CD14-positive monocyte (primary cell): ENCODE measurements at regions not wholly inside any gene's neighbourhood (a gene's known extent, or its start where the extent isn't known, plus 50 kb on each side); places are given as distances from the start of the nearest gene placed in this dataset.

ENCODE experiments used
- DNase-seq, 3 donors: peaks; one replicate each; pipeline ENCODE4 v3.0.0-alpha.2; 2011 to 2022
- H2AFZ ChIP-seq: 2 replicates; pipeline ENCODE4 v1.6.0; 2012; ENCODE audit warnings: mild to moderate bottlenecking, low read depth, low read length, inconsistent platforms; ENCODE audit not compliant: insufficient read depth, poor library complexity, severe bottlenecking
- H3K27ac ChIP-seq, 2 donors: 1 replicate in 1 of 2; 2 replicates in 1 of 2; pipeline ENCODE4 v1.5.1; 2012 to 2013; ENCODE audit warnings: low read length in 2 of 2, control low read depth in 1 of 2, inconsistent platforms in 1 of 2, low read depth in 1 of 2, mild to moderate bottlenecking in 1 of 2
- H3K27me3 ChIP-seq, 2 donors: one replicate each; pipeline versions ENCODE4 v1.6.0 to v1.6.1; 2011 to 2013; ENCODE audit warnings: low read length in 2 of 2; ENCODE audit not compliant: control insufficient read depth in 2 of 2, insufficient read depth in 2 of 2
- H3K36me3 ChIP-seq, 2 donors: replicated peaks in 1 of 2; 1 replicate in 1 of 2; 2 replicates in 1 of 2; pipeline versions ENCODE4 v1.5.1 to v1.6.1; 2012 to 2013; ENCODE audit warnings: low read length in 2 of 2, control low read depth in 1 of 2, inconsistent platforms in 1 of 2, mild to moderate bottlenecking in 1 of 2; ENCODE audit not compliant: insufficient read depth in 2 of 2, control insufficient read depth in 1 of 2
- H3K4me1 ChIP-seq, 2 donors: 1 replicate in 1 of 2; 2 replicates in 1 of 2; pipeline versions ENCODE4 v1.5.1 to v1.6.1; 2012 to 2013; ENCODE audit warnings: low read length in 2 of 2, control low read depth in 1 of 2, inconsistent platforms in 1 of 2, mild to moderate bottlenecking in 1 of 2, moderate library complexity in 1 of 2; ENCODE audit not compliant: insufficient read depth in 2 of 2, control insufficient read depth in 1 of 2
- H3K4me2 ChIP-seq: replicated peaks from 2 replicates; pipeline ENCODE3; 2012; ENCODE audit warnings: low read length, moderate library complexity, mild to moderate bottlenecking; ENCODE audit not compliant: poor library complexity, severe bottlenecking; ENCODE audit errors: extremely low read depth
- H3K4me3 ChIP-seq, 3 experiments: fragments of 200-600 bp in 1 of 3; sonication (generic) in 1 of 3; replicated peaks in 1 of 3; 1 replicate in 2 of 3; 2 replicates in 1 of 3; pipeline ENCODE4 v1.5.1; 2011 to 2013; ENCODE audit warnings: low read length in 3 of 3, mild to moderate bottlenecking in 3 of 3, control low read depth in 2 of 3, low read depth in 2 of 3, inconsistent platforms in 1 of 3, moderate library complexity in 1 of 3
- H3K79me2 ChIP-seq: 2 replicates; pipeline ENCODE4 v1.6.0; 2012; ENCODE audit warnings: mild to moderate bottlenecking, control low read depth, inconsistent platforms, low read length, moderate library complexity; ENCODE audit not compliant: insufficient read depth
- H3K9ac ChIP-seq: 2 replicates; pipeline ENCODE4 v1.6.0; 2017; ENCODE audit warnings: low read length, mild to moderate bottlenecking; ENCODE audit not compliant: insufficient read depth, poor library complexity, severe bottlenecking
- H3K9me3 ChIP-seq, 2 donors: replicated peaks in 1 of 2; 1 replicate in 1 of 2; 2 replicates in 1 of 2; pipeline versions ENCODE4 v1.5.1 to v1.6.1; 2012 to 2013; ENCODE audit warnings: low read length in 2 of 2, control low read depth in 1 of 2; ENCODE audit not compliant: control insufficient read depth in 1 of 2, insufficient read depth in 1 of 2
- H4K20me1 ChIP-seq: 2 replicates; pipeline ENCODE4 v1.6.0; 2012; ENCODE audit warnings: mild to moderate bottlenecking, low read length, control low read depth, moderate library complexity; ENCODE audit not compliant: insufficient read depth
- H3K27ac Mint-ChIP-seq, 7 donors: one replicate each; pipeline ENCODE4 v1.8.0; 2020; ENCODE audit warnings: mild to moderate bottlenecking in 7 of 7, mixed read lengths in 7 of 7, moderate library complexity in 6 of 7, inconsistent platforms in 2 of 7
- H3K27me3 Mint-ChIP-seq, 3 donors: one replicate each; pipeline ENCODE4 v1.8.0; 2021 to 2022; ENCODE audit warnings: low read depth in 3 of 3, mild to moderate bottlenecking in 3 of 3, mixed read lengths in 3 of 3, moderate library complexity in 3 of 3, inconsistent platforms in 1 of 3
- H3K36me3 Mint-ChIP-seq, 2 donors: one replicate each; pipeline ENCODE4 v1.8.0; 2020; ENCODE audit warnings: mixed read lengths in 2 of 2, inconsistent platforms in 1 of 2, mild to moderate bottlenecking in 1 of 2
- H3K4me1 Mint-ChIP-seq: one replicate; pipeline ENCODE4 v1.8.0; 2020; ENCODE audit warnings: mild to moderate bottlenecking, mixed read lengths
- H3K4me3 Mint-ChIP-seq, 2 donors: one replicate each; pipeline ENCODE4 v1.8.0; 2020; ENCODE audit warnings: mild to moderate bottlenecking in 2 of 2, mixed read lengths in 2 of 2, moderate library complexity in 1 of 2
- H3K9me3 Mint-ChIP-seq, 7 donors: one replicate each; pipeline ENCODE4 v1.8.0; 2020 to 2022; ENCODE audit warnings: mixed read lengths in 7 of 7, mild to moderate bottlenecking in 6 of 7, moderate library complexity in 6 of 7, inconsistent platforms in 2 of 7
- CTCF ChIP-seq: fragments of 200-600 bp; IDR thresholded peaks from one replicate; pipeline ENCODE4 v1.8.0; 2022; ENCODE audit warnings: antibody characterized with exemption, mild to moderate bottlenecking
- WGBS: methylation state at CpG from one replicate; pipeline ENCODE4 v1.1.5; 2013; ENCODE audit warnings: missing lambda C conversion rate; ENCODE audit not compliant: insufficient coverage; 5-methylcytosine and 5-hydroxymethylcytosine counted together
- intact Hi-C, 2 donors: fragments of 100-400 bp; cut with micrococcal nuclease; formaldehyde crosslinking; loops; one replicate each; pipeline versions ENCODE4 v1.15.0 to v1.15.1; 2023

DNA sequence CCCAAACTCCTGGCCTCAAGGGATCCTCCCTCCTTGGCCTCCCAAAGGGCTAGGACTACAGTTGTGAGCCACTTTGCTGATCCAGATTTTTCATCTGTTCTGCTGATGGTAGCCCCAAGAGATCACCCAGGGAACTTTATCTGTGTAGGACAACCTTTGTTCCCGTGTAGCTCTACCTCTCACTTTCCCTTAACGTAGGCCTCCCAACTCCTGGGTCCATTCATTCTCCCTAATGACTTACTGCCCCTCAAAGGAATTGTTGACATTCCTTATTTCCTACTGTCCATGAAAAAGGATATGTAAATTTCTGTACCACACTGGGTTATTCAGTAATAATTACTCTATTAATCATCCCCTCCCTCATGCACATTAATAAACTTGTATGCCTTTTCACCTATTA, 51.0 kb upstream of the PHF24 start:
- Histone ChIP-seq H3K27me3 (peaks cover 2 to 5% of the 10 kb centered on the region in 2 donors), H3K9me3 (no peaks in the 10 kb centered on the region), H3K27ac (no peak overlapping the region), H2AFZ (no peak overlapping the region), H3K4me2 (no peak overlapping the region), H3K4me3 (no peak overlapping the region), H3K9ac (no peak overlapping the region), H4K20me1 (no peaks in the 10 kb centered on the region), H3K4me1 (no peaks in the 10 kb centered on the region), H3K79me2 (no peaks in the 10 kb centered on the region), H3K36me3 (no peaks in the 10 kb centered on the region)
- WGBS: no CpG with 5 or more reads among the region's 2 CpGs
- no peak overlapping the region for H3K27ac Mint-ChIP-seq
- H3K36me3 Mint-ChIP-seq: no peaks in the 10 kb centered on the region
- H3K4me3 Mint-ChIP-seq: no peak overlapping the region
- H3K27me3 Mint-ChIP-seq: peaks cover 2 to 14% (median 13%) of the 10 kb centered on the region in 3 donors
- intact Hi-C loops: no loop called here
- no peaks in the 10 kb centered on the region for H3K9me3 Mint-ChIP-seq
- no peak for TF ChIP-seq CTCF
- no peak for DNase-seq
- no peaks in the 10 kb centered on the region for H3K4me1 Mint-ChIP-seq

DNA sequence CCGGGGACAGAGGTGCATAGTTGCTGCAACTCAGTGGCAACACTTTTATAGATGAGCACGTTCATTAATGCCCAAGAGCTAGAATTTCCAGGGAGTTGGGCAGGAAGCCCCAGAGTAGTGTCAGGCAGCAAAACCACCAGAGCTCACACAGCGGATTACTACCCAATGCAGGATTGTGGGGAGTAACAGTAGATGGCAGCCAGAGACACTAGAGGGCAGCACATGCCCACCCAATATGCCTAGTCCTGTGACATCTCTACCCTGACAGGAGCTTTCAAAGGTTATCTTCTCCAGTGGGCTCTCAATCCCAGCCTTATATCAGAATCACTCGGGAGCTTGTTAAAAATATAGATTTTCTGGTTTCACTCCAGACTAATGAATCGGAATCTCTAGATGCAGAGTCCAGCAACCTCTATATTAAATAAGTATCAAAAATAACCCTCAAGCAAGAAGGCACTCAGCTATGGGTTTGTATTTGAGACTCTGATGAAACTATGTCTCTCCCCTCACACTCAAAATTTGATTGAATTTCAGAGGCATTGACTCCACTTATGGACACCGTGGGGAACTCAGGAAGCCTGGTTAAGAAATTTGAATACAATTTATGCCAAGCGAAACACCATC, 58.4 kb upstream of the PHF24 start:
- Histone ChIP-seq H3K4me2 (no peak overlapping the region), H3K36me3 (no peaks in the 10 kb centered on the region), H2AFZ (no peak overlapping the region), H3K9me3 (no peaks in the 10 kb centered on the region), H3K27me3 (peaks cover 5 to 9% of the 10 kb centered on the region in 2 donors), H3K4me1 (no peaks in the 10 kb centered on the region), H3K9ac (no peak overlapping the region), H3K27ac (no peak overlapping the region), H3K79me2 (no peaks in the 10 kb centered on the region), H4K20me1 (no peaks in the 10 kb centered on the region), H3K4me3 (no peak overlapping the region)
- no peaks in the 10 kb centered on the region for H3K36me3 Mint-ChIP-seq
- no peaks in the 10 kb centered on the region for H3K4me1 Mint-ChIP-seq
- DNase-seq: peak; percentile 63 to 81 (median 74)
- intact Hi-C loops: loop anchor here (2.0 to 5.0 kb wide), 4 partner anchors 85 to 578 kb away; partner anchors contain the start of gene PIGO (in 2 of the 2)
- no peak overlapping the region for H3K27ac Mint-ChIP-seq
- WGBS: 50% methylated on average over 2 of the region's 7 CpGs
- peak; percentile 84 for TF ChIP-seq CTCF
- H3K9me3 Mint-ChIP-seq: no peaks in the 10 kb centered on the region
- H3K4me3 Mint-ChIP-seq: no peak overlapping the region
- peaks cover 11 to 30% (median 18%) of the 10 kb centered on the region in 3 donors for H3K27me3 Mint-ChIP-seq
